ENCODE measurements at regions not wholly inside any gene's neighbourhood (a gene's known extent, or its start where the extent isn't known, plus 50 kb on each side); places are given as distances from the start of the nearest gene placed in this dataset.

GRCh38 chr5:163383754-163384153 lies 53.6 kb upstream of the CCNG1 start:
- no peak for DNase-seq (ENCODE audit: low spot score)
- no peak for TF ChIP-seq CTCF (IDR thresholded peaks at IDR 0.05; ENCODE audit: extremely low read depth, missing control alignments)

GRCh38 chr5:163384669-163385068 lies 52.7 kb upstream of the CCNG1 start:
- TF ChIP-seq CTCF (IDR thresholded peaks at IDR 0.05; ENCODE audit: extremely low read depth, missing control alignments) = no peak
- DNase-seq (ENCODE audit: low spot score) = no peak

- TF ChIP-seq CTCF (IDR thresholded peaks at IDR 0.05; ENCODE audit: extremely low read depth, missing control alignments) = no peak
- DNase-seq (ENCODE audit: low spot score) = no peak
These were observed 52.1 kb upstream of the CCNG1 start for GRCh38 chr5:163385271-163385670.

- DNase-seq (ENCODE audit: low spot score) = no peak
- no peak for TF ChIP-seq CTCF (IDR thresholded peaks at IDR 0.05; ENCODE audit: extremely low read depth, missing control alignments)
These were observed 51.6 kb upstream of the CCNG1 start for GRCh38 chr5:163385824-163386223.

- no peak for TF ChIP-seq CTCF (IDR thresholded peaks at IDR 0.05; ENCODE audit: extremely low read depth, missing control alignments)
- no peak for DNase-seq (ENCODE audit: low spot score)
These were observed 51.0 kb upstream of the CCNG1 start for GRCh38 chr5:163386352-163386751.

GRCh38 chr5:163387589-163388343 lies 49.6 kb upstream of the CCNG1 start:
- TF ChIP-seq CTCF (IDR thresholded peaks at IDR 0.05; ENCODE audit: extremely low read depth, missing control alignments) = no peak
- DNase-seq (ENCODE audit: low spot score) = no peak
